Tibial nerve (tissue), 4 donors: ENCODE measurements at regions not wholly inside any gene's neighbourhood (a gene's known extent, or its start where the extent isn't known, plus 50 kb on each side); places are given as distances from the start of the nearest gene placed in this dataset.

ENCODE experiments used
- CTCF ChIP-seq, 5 experiments: fragments of 200-600 bp in 3 of 5; fragments of 450-650 bp in 2 of 5; sonication (generic) in 3 of 5; IDR thresholded peaks; one replicate each; pipeline ENCODE4 v1.5.1; 2016 to 2019; ENCODE audit warnings: antibody characterized with exemption in 5 of 5, mild to moderate bottlenecking in 3 of 5, moderate library complexity in 2 of 5
- EP300 ChIP-seq, 2 donors: sonication (generic); formaldehyde crosslinking; IDR thresholded peaks; one replicate each; pipeline ENCODE4 v1.6.1; 2017; ENCODE audit warnings: antibody characterized with exemption in 2 of 2, mild to moderate bottlenecking in 1 of 2
- POLR2A ChIP-seq, 2 donors: fragments of 450-650 bp; IDR thresholded peaks; one replicate each; pipeline ENCODE4 v1.6.1; 2017; ENCODE audit warnings: antibody characterized with exemption in 2 of 2, mild to moderate bottlenecking in 2 of 2, moderate library complexity in 2 of 2

- no peak for TF ChIP-seq CTCF (IDR thresholded peaks at IDR 0.05)
- TF ChIP-seq EP300 (IDR thresholded peaks at IDR 0.05) = no peak
- TF ChIP-seq POLR2A (IDR thresholded peaks at IDR 0.05) = no peak
Measured at GRCh38 chr15:62348118-62348517, 183.0 kb upstream of the C2CD4B start.
